MCF 10A (cell line): ENCODE measurements at regions not wholly inside any gene's neighbourhood (a gene's known extent, or its start where the extent isn't known, plus 50 kb on each side); places are given as distances from the start of the nearest gene placed in this dataset.

Source experiments
- BruUV-seq: library from RNA; stranded (reverse); fragments of 400-500 nt; replicated peaks from 2 replicates; lab custom pipeline; 2021; lab: Mats Ljungman, UMichigan
- CTCF ChIA-PET: fragments of 300-600 bp; sonication (Branson Sonifier 250); formaldehyde crosslinking; extraction: SDS; loops from one replicate; lab custom pipeline; 2021; ENCODE audit warnings: antibody characterized with exemption, inconsistent platforms; lab: Yijun Ruan, JAX
- POLR2A ChIA-PET: fragments of 300-600, 350-650 bp; sonication (Branson Sonifier 250); formaldehyde crosslinking; extraction: SDS; loops from one replicate; lab custom pipeline; 2020; ENCODE audit warnings: antibody characterized with exemption, inconsistent platforms; lab: Yijun Ruan, JAX
- DNase-seq: peaks from one replicate; pipeline ENCODE4 v3.0.0-alpha.2; 2018; ENCODE audit not compliant: unreplicated experiment
- H3K27ac Mint-ChIP-seq: one replicate; pipeline ENCODE4 v1.8.0; 2022; ENCODE audit warnings: mild to moderate bottlenecking, low read depth, mixed read lengths; ENCODE audit not compliant: unreplicated experiment
- H3K27me3 Mint-ChIP-seq: one replicate; pipeline ENCODE4 v1.8.0; 2022; ENCODE audit warnings: mixed read lengths; ENCODE audit not compliant: insufficient read depth, unreplicated experiment
- H3K36me3 Mint-ChIP-seq: one replicate; pipeline ENCODE4 v1.8.0; 2022; ENCODE audit warnings: mild to moderate bottlenecking, moderate library complexity, mixed read lengths; ENCODE audit not compliant: insufficient read depth, unreplicated experiment
- H3K4me1 Mint-ChIP-seq: one replicate; pipeline ENCODE4 v1.8.0; 2022; ENCODE audit warnings: mixed read lengths; ENCODE audit not compliant: insufficient read depth, unreplicated experiment
- H3K4me3 Mint-ChIP-seq: one replicate; pipeline ENCODE4 v1.8.0; 2022; ENCODE audit warnings: mild to moderate bottlenecking, moderate library complexity, mixed read lengths; ENCODE audit not compliant: unreplicated experiment
- H3K9me3 Mint-ChIP-seq: one replicate; pipeline ENCODE4 v1.8.0; 2022; ENCODE audit warnings: mixed read lengths; ENCODE audit not compliant: unreplicated experiment
- CTCF ChIP-seq: fragments of 200-600 bp; IDR thresholded peaks from one replicate; pipeline ENCODE4 v1.8.0; 2022; ENCODE audit warnings: antibody characterized with exemption, mild to moderate bottlenecking; ENCODE audit not compliant: unreplicated experiment
- intact Hi-C: fragments of 100-400 bp; cut with micrococcal nuclease; formaldehyde crosslinking; loops from 2 replicates; pipeline ENCODE4 v1.14.1; 2022

GRCh38 chr10:34907743-34908430 is 92.8 kb upstream of the PARD3 start:
- CTCF ChIA-PET = interaction anchor here (0.6 kb wide), 1 partner anchor 9 kb away, joined by 3 read pairs; no protein-coding TSS in a partner anchor
- Mint-ChIP-seq H3K9me3 (no peaks in the 10 kb centered on the region), H3K4me1 (peaks cover 9% of the 10 kb centered on the region), H3K4me3 (no peak overlapping the region), H3K27ac (no peak overlapping the region), H3K36me3 (no peaks in the 10 kb centered on the region), H3K27me3 (no peaks in the 10 kb centered on the region)
- POLR2A ChIA-PET = interaction anchor here (1.1 kb wide), 1 partner anchor 8 kb away, joined by 3 read pairs; no protein-coding TSS in a partner anchor
- no peak for TF ChIP-seq CTCF
- DNase-seq = no peak
- no TSS peak for BruUV-seq
- intact Hi-C loops = no loop called here

GRCh38 chr10:34906067-34906965 is 91.2 kb upstream of the PARD3 start:
- CTCF ChIA-PET = interaction anchor here (0.5 kb wide), 1 partner anchor 10 kb away, joined by 3 read pairs; no protein-coding TSS in a partner anchor
- TF ChIP-seq CTCF = no peak
- peak overlapping the region; percentile 75 for H3K27ac Mint-ChIP-seq

GRCh38 chr10:34905200-34905927 is 90.3 kb upstream of the PARD3 start:
- TF ChIP-seq CTCF = no peak
- peak; percentile 0 for DNase-seq
- no peaks in the 10 kb centered on the region for H3K9me3 Mint-ChIP-seq
- no TSS peak for BruUV-seq
- CTCF ChIA-PET = interaction anchor here (0.5 to 1.0 kb wide), 4 partner anchors 11 to 150 kb away, joined by 3 to 4 read pairs (median 3); no protein-coding TSS in a partner anchor
- peak overlapping the region; percentile 75 for H3K27ac Mint-ChIP-seq
- no peaks in the 10 kb centered on the region for H3K36me3 Mint-ChIP-seq
- H3K4me1 Mint-ChIP-seq = peaks cover 9% of the 10 kb centered on the region
- H3K27me3 Mint-ChIP-seq = no peaks in the 10 kb centered on the region
- H3K4me3 Mint-ChIP-seq = no peak overlapping the region
- intact Hi-C loops = no loop called here
- POLR2A ChIA-PET = interaction anchor here (0.8 to 1.7 kb wide), 4 partner anchors 9 to 174 kb away, joined by 3 to 6 read pairs (median 4); no protein-coding TSS in a partner anchor

More at GRCh38 chr10:34906067-34906965, 91.2 kb upstream of the PARD3 start:
- intact Hi-C loops = no loop called here
- POLR2A ChIA-PET = interaction anchor here (0.8 to 1.7 kb wide), 4 partner anchors 8 to 175 kb away, joined by 3 to 6 read pairs (median 4); no protein-coding TSS in a partner anchor
- Mint-ChIP-seq H3K36me3 (no peaks in the 10 kb centered on the region), H3K4me3 (no peak overlapping the region), H3K27me3 (no peaks in the 10 kb centered on the region), H3K9me3 (no peaks in the 10 kb centered on the region), H3K4me1 (peaks cover 9% of the 10 kb centered on the region)
- peak; percentile 77 for DNase-seq
- BruUV-seq = no TSS peak
